ENCODE measurements at regions not wholly inside any gene's neighbourhood (a gene's known extent, or its start where the extent isn't known, plus 50 kb on each side); places are given as distances from the start of the nearest gene placed in this dataset.
A peak's percentile ranks its signal among the peaks of the same experiment; 100 is the strongest.

DNA sequence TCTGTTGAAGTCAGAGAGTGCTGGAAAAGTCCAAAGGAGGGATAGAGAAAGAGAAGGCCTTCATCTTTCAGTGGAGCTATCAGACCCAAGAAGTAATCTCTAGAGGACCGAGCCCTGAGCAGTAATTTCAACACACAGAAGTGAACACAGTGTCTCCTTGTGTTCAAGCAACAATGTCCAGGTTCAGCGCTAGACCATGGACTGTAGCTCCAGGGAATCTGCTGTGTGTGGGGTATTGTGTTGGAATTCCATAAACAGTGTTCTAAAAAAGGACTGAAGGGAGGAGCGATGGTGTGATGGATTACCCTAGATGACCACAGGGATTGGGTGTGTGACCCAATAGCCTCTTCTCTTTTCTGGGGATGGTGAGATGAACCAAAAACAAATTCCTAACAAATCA lies 165.9 kb downstream of the BLID start:
- DNase-seq (ENCODE audit: low spot score in 2 of 2) (no peak), FAIRE-seq (no peak)

DNA sequence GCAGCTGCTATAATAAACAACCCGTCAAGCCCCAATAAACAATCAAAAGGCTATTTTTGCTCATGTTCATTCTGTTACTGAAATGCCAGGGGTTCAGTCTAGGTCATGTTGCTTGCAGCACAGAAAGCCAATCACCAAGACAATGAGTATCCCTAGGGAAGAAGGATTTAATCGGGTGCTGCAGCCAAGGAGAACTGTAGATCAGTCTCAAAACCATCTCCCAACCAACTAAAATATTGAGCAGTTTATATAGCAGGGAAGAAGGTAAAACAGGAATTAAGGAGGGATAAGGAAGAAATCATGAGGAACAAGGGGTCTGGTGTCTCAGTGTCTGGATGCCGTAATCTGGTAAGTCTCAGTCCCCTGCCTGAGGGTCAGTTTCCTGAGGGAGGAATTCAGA lies 169.5 kb downstream of the BLID start:
- no peak for DNase-seq (ENCODE audit: low spot score in 2 of 2)
- no peak for FAIRE-seq

DNA sequence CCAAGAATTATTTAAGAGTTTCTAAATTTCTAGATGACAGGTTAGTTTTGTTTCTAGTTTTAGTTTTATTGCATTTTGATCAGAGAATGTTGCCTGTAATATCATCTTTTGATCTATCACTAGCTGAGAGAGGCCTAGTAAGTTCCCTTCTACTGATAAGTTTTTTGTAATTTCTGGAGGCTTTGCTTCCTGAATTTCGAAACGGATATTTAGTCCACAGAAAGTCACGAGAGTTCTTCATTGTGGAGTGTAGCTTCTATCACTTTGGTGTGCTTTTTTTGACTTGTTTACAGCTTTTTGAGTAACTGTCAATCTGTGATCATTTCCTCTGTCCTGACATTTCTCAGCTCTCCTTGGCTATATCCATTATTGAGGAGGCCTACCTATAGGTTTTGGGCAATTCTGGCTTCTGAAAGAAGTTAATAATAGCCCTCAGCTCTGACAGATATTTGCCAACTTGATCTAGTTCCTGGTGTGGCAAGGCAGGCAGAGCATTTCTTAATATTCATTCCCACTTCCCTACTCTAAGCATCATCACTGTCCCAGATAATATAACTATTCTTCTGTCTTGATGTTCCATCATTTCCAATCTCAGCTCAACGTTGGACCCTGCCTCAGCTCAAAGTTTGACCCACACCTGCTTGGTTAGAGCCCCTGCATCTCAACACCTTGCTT lies 171.3 kb downstream of the BLID start:
- DNase-seq (ENCODE audit: low spot score in 2 of 2): no peak
- FAIRE-seq: no peak

DNA sequence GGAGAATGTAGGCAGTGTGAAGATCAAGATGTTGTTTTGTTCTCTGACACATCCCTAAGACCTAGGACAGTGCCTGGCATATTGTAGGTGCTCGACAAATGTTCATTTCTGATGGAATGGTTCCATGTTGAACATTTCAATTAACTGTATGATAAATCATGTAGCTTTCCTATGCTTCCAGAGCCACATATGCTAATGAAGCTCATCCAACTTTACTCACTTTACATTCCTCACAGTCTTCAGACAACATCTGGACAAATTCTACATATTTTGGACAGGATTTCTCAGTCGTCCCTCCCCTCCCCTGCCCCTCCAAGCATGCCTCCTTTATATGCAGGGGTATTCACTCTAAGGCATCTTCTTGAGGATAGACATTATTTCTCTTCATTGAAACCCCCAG lies 177.9 kb downstream of the BLID start:
- no peak for DNase-seq (ENCODE audit: low spot score in 2 of 2)
- no peak for FAIRE-seq

DNA sequence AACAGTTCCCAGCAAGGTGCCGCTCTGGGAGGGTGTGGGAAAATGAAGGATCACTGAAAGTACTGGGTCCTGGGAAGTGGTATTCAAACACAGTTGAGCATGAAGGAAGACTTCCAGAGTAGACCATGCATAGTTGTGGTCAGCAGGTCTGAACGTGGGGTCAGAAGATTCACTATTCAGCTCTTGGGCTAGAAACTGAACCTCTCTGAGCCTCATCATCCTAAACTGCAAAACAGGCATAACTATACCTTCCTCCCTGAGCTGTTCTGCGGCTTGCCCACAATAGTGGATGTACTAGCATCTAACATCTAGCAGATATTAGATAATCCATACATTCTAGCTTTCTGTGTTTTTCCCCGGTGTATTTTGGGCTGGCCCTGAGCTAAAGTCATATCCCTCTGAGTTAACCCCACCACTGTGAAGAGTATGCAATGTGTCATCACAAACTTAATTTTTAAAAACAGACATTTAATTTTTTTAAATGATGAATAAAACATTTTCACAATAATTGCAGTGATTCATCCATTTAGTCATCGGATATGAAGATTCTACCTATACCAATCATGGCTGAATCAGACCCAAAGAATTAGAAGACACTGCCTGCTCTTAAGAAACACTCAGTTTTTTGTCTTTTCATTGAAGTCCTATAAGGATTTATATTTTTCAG lies 179.1 kb downstream of the BLID start:
- no peak for DNase-seq (ENCODE audit: low spot score in 2 of 2)
- FAIRE-seq: no peak

DNA sequence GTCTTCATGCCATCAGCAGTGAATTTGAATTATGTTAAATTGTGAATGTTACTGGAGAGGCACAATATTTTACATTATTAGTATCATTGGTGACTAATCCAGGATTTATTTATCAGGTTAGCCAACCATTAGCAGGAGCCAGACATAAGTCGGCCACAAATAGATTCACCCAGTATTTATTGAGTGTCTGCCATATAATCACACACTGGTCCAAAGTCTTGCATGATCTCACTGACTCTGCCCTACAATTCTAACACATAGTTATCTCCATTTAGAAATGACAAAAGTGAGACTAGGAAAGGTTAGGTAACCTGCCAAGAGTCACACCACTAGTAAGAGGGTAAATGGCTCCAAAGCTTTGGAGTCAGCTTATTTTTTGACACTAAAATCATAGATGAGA lies 179.6 kb downstream of the BLID start:
- no peak for DNase-seq (ENCODE audit: low spot score in 2 of 2)
- FAIRE-seq: no peak

DNA sequence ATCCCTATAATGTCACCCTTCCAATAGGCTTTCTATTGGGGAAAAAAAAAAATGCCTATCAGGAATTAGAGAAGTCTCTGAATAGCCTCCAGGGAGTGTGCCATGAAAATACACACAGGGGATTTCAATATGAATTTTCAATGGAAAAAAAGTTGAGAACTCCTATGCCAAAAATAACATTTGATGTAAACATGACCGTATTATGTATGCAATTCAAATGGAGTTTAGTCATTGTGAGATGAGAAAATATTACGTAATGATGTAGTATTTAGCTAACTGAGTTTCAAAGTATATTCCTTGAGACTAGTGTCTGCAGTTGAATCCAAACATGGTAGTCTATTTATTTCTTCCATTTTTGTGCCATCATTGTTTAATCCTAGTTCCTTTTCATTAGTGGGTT lies 182.3 kb downstream of the BLID start:
- DNase-seq (ENCODE audit: low spot score in 2 of 2) (no peak), FAIRE-seq (no peak)

DNA sequence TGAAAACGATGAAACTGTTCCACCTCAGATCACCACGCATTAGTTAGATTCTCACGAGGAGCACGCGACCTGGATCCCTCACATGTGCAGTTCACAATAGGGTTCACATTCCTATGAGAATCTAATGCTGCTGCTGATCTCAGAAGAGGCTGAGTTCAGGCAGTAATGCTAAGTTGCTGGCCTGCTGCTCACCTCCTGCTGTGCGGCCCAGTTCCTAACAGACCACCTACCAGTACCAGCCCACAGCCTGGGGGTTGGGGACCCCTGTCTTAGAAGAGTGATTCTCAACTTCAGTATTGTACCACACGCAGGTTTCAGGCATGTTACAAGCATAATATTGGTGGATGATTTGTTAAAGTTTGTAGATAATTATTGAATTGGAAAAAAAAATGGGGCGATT lies 182.7 kb downstream of the BLID start:
- FAIRE-seq: no peak
- no peak for DNase-seq (ENCODE audit: low spot score in 2 of 2)

DNA sequence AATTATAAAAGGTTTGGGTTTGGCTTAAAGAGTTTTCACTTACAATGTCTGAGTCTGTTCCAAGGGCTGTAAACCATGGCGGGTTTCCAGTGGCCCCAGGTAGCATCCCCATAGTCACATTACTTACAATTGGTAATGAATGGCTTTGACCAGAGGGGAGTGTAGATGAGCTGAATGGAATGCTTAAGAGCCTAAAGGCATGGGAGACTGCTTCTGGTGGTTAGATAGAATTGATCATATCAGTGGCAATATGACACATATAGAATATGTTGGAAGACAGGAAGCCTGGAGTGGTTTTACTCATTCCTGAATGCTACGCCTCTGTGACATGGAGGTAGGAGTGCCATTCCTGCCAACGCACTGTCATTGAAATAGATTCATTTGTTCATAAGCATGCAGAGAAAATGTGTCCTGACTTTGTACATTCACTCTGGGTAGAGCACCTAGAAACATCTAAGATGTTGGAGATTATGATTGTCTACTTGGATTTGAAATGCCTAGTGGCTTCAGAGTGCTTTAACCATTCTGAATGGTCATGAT lies 183.3 kb downstream of the BLID start:
- DNase-seq (ENCODE audit: low spot score in 2 of 2) (no peak), FAIRE-seq (no peak)

DNA sequence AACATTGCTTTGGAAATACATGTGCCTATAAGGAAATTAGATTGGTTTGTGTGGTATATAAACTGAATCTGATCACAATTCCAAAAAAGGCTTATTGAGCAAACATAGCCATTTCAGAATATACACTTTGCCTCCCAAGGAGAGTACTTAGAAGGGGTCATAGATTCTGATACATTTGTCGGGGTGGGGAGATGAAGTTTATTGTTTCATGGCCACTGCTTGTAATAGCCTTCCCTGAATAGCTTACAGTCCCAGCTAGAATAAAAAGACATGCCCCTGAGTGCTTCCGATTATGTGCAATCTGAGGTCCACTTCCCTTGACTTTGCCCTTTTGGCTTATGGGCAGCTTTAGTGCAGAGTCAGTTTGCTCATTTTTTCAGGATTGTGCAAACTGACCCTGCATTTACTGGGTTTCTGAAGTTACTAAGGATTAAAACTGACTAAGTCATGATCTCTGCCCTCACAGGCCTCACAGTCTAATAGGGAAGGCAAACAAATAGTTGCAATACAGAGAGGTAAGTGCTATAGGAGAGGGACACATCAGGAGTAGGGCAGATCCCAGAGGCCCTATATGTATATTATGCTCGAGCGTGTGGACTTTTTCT lies 184.2 kb downstream of the BLID start:
- DNase-seq (ENCODE audit: low spot score in 2 of 2): no peak

DNA sequence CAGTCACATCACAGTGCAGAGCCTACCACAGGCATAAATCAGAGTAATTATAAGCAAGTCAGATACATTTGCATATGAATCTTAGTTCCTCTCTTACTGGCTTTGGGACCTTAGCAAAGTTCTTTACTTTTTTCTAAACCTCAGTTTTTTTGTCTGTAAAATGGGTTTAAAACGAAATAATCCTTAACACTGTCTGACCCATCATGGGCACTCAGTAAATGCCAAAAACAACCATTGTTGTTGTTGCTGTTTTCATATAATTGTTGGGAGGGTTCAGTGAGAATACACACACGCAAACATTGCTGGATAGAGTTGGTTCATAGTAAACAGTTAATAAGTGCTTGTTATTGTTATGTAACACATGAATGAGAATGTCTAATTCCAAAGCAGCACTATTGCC lies 184.9 kb downstream of the BLID start:
- no peak for DNase-seq (ENCODE audit: low spot score in 2 of 2)
- FAIRE-seq: no peak

More for the DNA sequence above, 184.2 kb downstream of the BLID start:
- FAIRE-seq: no peak

DNA sequence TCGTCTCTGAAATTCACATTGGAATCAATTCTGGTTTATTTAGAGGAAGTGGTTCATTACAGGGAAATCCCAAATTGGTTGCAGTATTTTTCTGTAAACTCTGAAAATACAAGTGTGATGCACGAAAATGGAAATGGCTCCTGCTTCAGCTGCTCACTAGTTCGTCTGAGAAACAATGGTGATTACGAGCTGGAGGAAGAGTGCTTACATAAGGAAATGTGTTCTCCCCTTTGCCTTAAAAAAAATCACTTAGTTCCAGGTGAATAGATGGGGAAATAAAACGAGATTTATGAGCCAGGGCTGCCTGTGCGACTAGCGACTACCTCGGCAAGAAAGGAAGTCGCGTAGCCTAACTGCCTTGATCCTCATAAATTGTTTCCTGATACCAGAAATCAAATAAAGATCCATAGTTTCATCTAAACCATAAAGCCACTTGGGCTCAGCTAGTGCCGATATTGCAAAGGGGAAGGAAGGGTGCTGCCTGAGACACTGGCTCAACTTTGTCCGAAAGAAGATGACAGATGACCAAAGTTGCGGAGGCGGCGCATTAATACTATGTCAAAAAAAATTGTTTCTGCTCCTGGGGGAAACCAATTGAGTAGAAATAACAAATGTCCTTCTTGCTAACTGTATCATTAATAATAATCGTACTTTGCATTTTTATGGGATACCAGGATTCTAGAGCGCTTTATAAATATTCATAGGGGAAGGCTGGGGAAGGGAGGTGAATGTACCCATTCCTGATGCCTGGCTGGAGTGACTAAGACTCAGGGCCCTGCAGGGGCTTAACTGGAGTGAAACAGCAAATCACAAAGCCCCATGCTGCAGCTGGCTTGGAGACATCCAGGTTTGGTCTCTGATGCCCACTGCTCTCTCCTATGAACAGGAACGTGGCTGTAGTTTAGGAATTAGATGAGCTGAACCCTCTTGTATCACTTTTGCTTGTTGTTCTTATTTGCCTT lies 185.7 kb downstream of the BLID start:
- FAIRE-seq (no peak), DNase-seq (ENCODE audit: low spot score in 2 of 2) (peak in 1 of 2 donors; percentile 16)

DNA sequence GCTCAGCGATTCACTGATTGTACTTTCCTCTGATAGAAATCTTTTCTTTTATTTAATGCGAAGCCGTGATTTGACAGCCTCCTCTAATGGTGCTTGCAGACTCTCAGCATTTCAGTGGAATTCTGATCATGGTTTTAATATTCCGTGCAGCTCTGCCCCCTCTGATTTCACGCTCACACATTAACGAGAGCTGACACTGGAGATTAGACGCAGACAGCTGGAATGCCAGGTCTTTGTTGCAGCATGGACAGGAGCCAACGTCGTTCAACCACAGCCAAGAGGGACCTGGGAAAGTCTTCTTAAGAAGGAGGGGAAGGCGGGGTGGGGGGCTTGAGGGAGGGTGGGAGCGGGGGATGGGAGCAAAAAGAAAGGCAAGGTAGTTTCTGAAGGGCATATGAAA lies 186.4 kb downstream of the BLID start:
- DNase-seq (ENCODE audit: low spot score in 2 of 2) (peak; percentile 13 to 25), FAIRE-seq (no peak)

DNA sequence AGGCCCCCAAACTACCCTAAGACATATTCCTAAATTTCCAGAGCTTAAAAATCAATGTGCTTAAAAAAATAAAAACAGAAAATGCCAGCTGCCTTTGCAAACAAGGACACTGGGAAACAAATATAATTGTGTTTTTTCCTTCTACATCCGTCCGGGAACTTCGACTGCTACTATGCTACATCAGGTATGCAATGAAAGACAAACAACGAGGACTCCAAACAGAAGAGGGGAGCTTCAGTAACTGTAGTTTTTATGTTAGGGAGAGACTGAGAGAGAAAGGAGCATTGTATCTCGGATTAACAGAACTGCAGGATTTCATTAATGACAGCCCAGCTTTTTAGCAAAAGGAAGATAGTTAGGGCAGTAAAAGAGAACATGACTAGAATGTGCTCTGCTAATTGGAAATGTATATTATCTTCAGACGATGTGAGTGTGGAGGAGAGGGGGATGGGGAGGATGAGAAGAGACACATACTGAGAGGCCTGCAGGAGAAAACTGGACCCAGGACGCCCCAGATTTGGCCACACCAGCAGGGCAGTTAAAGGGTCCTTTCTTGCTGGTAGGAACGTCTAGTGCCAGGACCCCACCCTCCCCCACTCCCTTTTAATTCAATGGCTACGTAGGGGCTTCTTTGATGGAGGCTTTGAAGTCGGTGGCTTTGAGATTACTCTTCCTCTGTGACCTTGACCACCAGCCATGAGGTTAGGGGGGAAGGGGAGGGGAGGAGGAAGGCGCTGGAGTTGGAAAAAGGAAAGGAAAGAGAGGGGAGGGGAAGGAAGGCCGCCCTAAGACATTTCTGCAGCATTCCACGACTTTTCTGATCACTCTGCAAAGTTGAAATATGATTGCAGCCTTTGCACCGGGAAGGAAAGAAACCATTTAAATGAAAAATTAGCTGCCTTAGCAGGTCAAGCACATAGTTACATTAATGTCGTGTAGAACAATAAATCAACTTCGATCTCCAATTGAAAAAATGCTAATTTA lies 187.1 kb downstream of the BLID start:
- FAIRE-seq (no peak), DNase-seq (ENCODE audit: low spot score in 2 of 2) (no peak)

DNA sequence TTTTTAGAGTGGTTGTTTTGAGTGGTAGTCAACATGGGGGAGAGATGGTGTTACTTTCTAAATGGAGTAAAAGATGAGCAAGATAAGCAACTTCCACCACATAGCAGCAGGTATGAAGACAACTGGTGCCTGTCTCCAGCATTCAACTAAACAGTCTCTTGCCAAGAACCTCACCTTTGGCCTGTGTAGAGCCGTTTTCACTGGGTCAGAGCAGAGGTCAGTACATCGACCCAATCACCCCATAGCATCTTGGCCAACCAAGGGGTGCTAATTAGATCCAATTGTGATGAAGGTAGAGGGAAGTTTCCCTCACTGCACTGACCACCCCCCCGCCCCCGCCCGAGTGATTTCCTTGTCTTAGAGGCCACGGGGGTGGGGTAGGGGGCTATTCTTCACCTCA lies 188.2 kb downstream of the BLID start:
- no peak for DNase-seq (ENCODE audit: low spot score in 2 of 2)
- no peak for FAIRE-seq

DNA sequence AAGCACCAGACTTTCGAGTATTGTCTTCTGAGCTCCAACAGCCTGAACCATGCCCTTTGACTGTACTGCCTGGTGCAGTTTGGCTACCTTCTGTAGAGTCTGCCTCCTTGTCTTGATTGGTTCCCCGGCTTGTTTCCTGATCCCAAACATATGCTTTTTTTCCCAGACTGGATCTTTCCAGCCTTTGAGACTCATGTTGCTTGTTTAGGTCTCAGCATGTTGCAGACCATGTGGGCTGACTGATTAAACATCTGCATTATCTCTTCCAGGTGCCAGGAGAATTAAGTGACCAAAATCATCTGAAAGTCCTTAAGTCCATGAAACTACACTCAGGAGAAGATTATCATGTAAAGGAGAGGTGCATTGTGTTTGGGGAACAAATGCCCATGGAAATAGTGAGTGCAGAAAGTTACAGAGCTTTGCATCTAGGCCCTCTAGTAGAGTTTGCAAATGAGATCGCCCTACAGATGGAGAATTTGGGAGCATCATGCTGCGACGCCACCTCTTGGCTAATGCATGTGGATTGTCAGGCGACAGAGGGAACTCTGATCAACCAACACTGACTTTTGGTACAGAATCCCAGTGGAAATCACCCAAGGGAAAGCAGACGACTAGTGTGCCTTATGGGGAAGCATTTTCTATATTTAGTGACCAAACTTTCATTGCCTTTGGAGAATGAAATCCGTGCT lies 188.8 kb downstream of the BLID start:
- no peak for FAIRE-seq
- no peak for DNase-seq (ENCODE audit: low spot score in 2 of 2)

DNA sequence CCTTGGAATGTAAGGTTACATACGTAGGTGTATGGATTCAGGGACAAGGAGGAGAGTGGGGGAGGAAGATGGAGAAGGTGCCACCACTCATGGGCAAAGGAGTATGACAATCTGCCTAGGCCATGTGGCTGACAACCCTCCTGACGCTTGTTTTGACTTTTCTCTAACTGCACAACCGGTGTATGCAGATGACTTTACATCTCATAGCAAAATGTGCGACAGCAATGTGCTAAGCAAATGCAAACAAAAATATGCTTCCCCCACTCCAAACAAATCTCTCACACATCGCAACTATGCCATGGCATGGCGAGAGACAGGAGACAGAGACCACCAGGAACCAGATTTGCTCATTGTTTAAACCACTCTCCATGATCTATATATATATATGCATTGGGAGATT lies 191.8 kb downstream of the BLID start:
- FAIRE-seq (no peak), DNase-seq (ENCODE audit: low spot score in 2 of 2) (no peak)

DNA sequence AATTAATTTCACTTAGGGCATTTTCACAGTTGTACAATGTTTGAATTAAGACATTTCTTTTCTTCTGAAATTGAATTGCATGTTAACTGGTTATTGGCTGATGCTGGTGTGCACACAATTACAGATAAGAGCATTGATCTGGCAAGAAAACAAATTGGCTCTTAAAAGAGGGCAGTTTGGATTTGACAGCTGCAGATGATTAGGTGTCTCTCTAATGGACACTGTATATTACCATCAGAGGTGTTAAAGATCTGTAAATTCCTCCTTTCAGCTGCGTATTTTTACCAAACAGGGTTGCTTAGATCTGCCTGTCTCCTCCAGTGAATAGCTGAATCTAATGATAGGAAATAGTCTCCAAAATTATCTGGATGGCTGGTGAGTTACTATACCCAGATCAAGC lies 198.5 kb downstream of the BLID start:
- DNase-seq (ENCODE audit: low spot score in 2 of 2) (no peak), FAIRE-seq (no peak)

DNA sequence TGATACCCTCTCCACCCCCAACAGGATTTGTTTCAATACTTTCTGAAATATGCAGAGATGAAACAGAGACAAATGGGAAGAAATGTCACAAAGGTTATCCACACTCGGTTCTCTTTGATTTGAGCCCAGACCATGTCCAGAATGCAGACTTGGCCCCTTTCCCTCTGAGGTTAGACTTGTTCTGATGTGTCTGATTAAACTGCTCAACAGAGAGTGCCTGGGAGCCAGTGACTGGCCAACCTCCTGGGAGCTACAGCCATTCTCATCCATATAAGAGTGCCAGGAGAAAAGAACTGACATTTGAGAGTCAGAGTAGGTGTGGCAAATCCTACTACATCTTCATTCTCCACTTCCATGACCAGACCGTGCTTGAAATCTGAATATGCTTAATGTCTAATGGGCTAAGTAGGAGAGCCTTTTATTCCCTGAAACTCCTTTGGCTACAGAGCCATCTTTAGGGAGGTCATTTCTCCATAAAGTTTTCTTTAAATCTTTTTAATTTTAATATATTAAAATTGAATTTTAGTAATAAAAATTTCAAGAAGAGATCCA lies 201.4 kb downstream of the BLID start:
- DNase-seq (ENCODE audit: low spot score in 2 of 2) (no peak), FAIRE-seq (no peak)

All from frontal cortex (tissue), 3 donors.